ENCODE measurements at regions not wholly inside any gene's neighbourhood (a gene's known extent, or its start where the extent isn't known, plus 50 kb on each side); places are given as distances from the start of the nearest gene placed in this dataset.
"Not testable (repeated sequence)": the region's sequence is repeated elsewhere in the genome, so short reads cannot be mapped to it uniquely, and the experiment has no call there.

- no peak for DNase-seq (ENCODE audit: low spot score)
These were observed 50.5 kb upstream of the MAP4K3 start for GRCh38 chr2:39487398-39488250.

GRCh38 chr2:39488450-39488849, 51.4 kb upstream of the MAP4K3 start:
- no peak for DNase-seq (ENCODE audit: low spot score)

- no peak for DNase-seq (ENCODE audit: low spot score)
These were observed 53.5 kb upstream of the MAP4K3 start for GRCh38 chr2:39490586-39490985.

- no peak for DNase-seq (ENCODE audit: low spot score)
These were observed 54.6 kb upstream of the MAP4K3 start for GRCh38 chr2:39491653-39492052.

- DNase-seq (ENCODE audit: low spot score), result no peak
These were observed 55.1 kb upstream of the MAP4K3 start for GRCh38 chr2:39492095-39492590.

GRCh38 chr2:39492716-39493115, 55.6 kb upstream of the MAP4K3 start:
- DNase-seq (ENCODE audit: low spot score), result no peak

GRCh38 chr2:39494784-39495251, 57.7 kb upstream of the MAP4K3 start:
- no peak for DNase-seq (ENCODE audit: low spot score)

- DNase-seq (ENCODE audit: low spot score), result no peak
These were observed 60.2 kb upstream of the MAP4K3 start for GRCh38 chr2:39497082-39497801.

- DNase-seq (ENCODE audit: low spot score), result not testable (repeated sequence)
These were observed 61.1 kb upstream of the MAP4K3 start for GRCh38 chr2:39498176-39498575.

- DNase-seq (ENCODE audit: low spot score), result no peak
These were observed 61.7 kb upstream of the MAP4K3 start for GRCh38 chr2:39498786-39499185.

- DNase-seq (ENCODE audit: low spot score), result no peak
These were observed 62.3 kb upstream of the MAP4K3 start for GRCh38 chr2:39499336-39499735.

- DNase-seq (ENCODE audit: low spot score), result no peak
These were observed 64.3 kb upstream of the MAP4K3 start for GRCh38 chr2:39501412-39501811.

GRCh38 chr2:39503277-39503676, 66.2 kb upstream of the MAP4K3 start:
- no peak for DNase-seq (ENCODE audit: low spot score)

- no peak for DNase-seq (ENCODE audit: low spot score)
These were observed 67.8 kb upstream of the MAP4K3 start for GRCh38 chr2:39504790-39505335.

- no peak for DNase-seq (ENCODE audit: low spot score)
These were observed 69.1 kb upstream of the MAP4K3 start for GRCh38 chr2:39506215-39506614.

- DNase-seq (ENCODE audit: low spot score), result no peak
These were observed 71.1 kb upstream of the MAP4K3 start for GRCh38 chr2:39508198-39508597.

GRCh38 chr2:39510140-39510539, 73.1 kb upstream of the MAP4K3 start:
- no peak for DNase-seq (ENCODE audit: low spot score)

- DNase-seq (ENCODE audit: low spot score), result peak; percentile 38
These were observed 74.1 kb upstream of the MAP4K3 start for GRCh38 chr2:39511219-39511604.

- DNase-seq (ENCODE audit: low spot score), result peak; percentile 24
These were observed 74.7 kb upstream of the MAP4K3 start for GRCh38 chr2:39511605-39512433.

GRCh38 chr2:39512434-39512935, 75.4 kb upstream of the MAP4K3 start:
- DNase-seq (ENCODE audit: low spot score), result peak; percentile 55

- no peak for DNase-seq (ENCODE audit: low spot score)
These were observed 75.9 kb upstream of the MAP4K3 start for GRCh38 chr2:39512941-39513340.

GRCh38 chr2:39513641-39514094, 76.6 kb upstream of the MAP4K3 start:
- peak; percentile 70 for DNase-seq (ENCODE audit: low spot score)
